GM13977 (cell line): ENCODE measurements at regions not wholly inside any gene's neighbourhood (a gene's known extent, or its start where the extent isn't known, plus 50 kb on each side); places are given as distances from the start of the nearest gene placed in this dataset.

Experiments used
- DNase-seq: peaks from one replicate; pipeline ENCODE4 v3.0.0; 2012; ENCODE audit warnings: low spot score
- CTCF ChIP-seq: IDR thresholded peaks from 2 replicates; pipeline ENCODE4 v1.5.1; 2012; ENCODE audit warnings: mild to moderate bottlenecking, control low read depth; ENCODE audit not compliant: insufficient read depth; ENCODE audit errors: extremely low read depth, missing control alignments
- in situ Hi-C: fragments of 300-500 bp; cut with MboI; formaldehyde crosslinking; loops from one replicate; pipeline ENCODE4 v1.12.0; 2022; ENCODE audit warnings: low sequenced_read_pairs, low pct_unique_long_range_greater_than_20kb, mixed read lengths, inconsistent platforms; ENCODE audit not compliant: unreplicated experiment

GRCh38 chr2:198641161-198641560, 816.6 kb downstream of the SATB2 start:
- in situ Hi-C loops, result no loop called here
- TF ChIP-seq CTCF, result no peak
- no peak for DNase-seq

- no peak for DNase-seq
- in situ Hi-C loops, result no loop called here
- no peak for TF ChIP-seq CTCF
Measured at GRCh38 chr2:198640463-198640862, 817.3 kb downstream of the SATB2 start.

GRCh38 chr2:198639580-198639979, 818.2 kb downstream of the SATB2 start:
- in situ Hi-C loops, result no loop called here
- DNase-seq, result no peak
- no peak for TF ChIP-seq CTCF

- no peak for TF ChIP-seq CTCF
- in situ Hi-C loops, result no loop called here
- DNase-seq, result no peak
Measured at GRCh38 chr2:198638577-198638976, 819.2 kb downstream of the SATB2 start.

- no peak for TF ChIP-seq CTCF
- in situ Hi-C loops, result no loop called here
- DNase-seq, result no peak
Measured at GRCh38 chr2:198630384-198630783, 826.0 kb downstream of the PLCL1 start.

- in situ Hi-C loops, result no loop called here
- no peak for DNase-seq
- no peak for TF ChIP-seq CTCF
Measured at GRCh38 chr2:198628596-198628995, 824.2 kb downstream of the PLCL1 start.
